GM04504 (cell line): ENCODE measurements at regions not wholly inside any gene's neighbourhood (a gene's known extent, or its start where the extent isn't known, plus 50 kb on each side); places are given as distances from the start of the nearest gene placed in this dataset.

Experiments
- DNase-seq: peaks from one replicate; pipeline ENCODE4 v3.0.0-alpha.2; 2012; ENCODE audit warnings: low read depth

DNA sequence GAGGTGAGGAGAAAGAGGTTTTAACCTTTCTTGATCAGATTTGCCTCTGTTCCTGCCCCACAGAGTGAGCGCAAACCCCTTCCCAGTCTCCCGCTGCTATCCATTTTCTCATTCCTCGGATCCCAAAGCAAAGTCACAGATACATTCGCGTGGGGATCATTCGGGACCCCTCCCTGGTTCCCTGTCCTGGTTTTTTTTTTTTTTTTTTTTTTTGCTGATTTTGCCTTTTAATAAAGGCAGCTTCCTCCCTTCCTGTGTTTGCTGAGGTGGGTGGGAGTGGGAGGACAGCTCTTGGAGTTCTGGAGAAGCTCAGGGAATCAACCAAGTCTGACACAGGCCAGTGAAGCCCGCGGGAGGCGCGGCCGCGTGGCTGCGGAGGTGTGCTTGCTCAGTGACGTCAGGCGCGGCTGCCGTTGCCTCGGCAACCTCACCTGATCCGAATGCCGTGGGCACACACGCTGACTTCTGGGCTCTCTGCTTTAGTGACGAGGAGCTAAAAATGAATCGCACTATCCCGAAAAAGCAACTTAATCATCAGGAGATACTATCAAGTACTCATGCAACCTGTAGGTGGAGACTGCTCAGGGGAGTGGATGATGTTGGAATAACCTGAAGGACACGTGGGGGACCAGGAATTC, 106.4 kb downstream of the TBX19 start:
- no peak for DNase-seq

DNA sequence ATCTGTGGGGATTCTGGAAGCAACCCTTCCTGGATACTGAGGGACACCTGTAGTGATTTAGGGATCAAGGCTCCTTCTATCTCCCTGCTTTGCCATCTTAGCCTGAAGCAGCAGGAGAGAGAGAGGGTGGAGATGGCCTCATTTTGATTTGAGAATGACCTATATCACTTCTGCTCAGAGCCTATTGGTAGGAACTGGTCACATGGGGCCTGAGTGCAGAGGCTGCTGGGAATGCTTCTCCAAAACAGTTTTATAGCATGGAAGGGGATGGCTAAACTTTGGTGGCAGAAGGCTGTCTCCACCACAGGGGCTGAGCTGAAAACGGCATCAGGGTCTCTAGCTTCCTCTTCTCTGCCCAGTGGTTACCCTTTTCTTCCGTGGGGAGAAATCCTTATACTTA, 105.8 kb downstream of the TBX19 start:
- no peak for DNase-seq

DNA sequence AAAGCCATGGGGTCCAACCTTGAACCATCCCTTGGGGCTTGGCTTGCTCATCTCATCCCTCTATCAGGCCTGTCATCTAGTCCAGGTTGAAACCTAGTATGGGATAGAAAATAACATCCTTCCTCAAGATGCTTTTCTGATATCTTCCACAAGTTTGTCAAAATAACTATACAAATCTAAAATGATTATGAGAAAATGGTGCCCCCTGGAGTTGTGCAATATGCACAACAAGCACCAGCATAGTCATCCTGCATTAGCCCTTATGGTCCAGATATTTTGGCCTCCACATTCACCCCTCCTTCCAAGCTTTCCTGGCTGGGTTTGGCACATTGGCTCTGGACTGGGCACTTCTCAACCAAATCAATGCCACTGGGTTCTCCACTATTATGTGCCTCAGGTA, 101.2 kb downstream of the TBX19 start:
- DNase-seq: no peak

DNA sequence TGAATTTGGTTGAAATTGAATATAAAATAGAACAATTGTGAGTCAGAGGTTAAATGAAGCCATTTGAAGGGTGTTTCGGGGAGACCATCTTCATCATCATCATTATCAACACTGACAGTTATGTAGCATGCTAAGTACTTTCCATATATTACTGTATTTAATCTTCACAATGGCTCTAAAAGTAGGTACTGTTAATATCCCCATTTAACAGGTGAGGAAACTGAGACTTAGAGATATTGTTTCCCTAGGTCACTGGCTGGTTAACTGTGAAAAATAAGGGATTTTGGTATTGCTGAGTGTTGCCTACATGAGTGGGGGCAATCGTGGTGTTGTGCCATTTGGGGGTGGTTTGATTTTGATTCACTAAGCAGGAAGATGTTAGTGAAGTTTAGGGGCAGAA, 100.3 kb downstream of the TBX19 start:
- no peak for DNase-seq

DNA sequence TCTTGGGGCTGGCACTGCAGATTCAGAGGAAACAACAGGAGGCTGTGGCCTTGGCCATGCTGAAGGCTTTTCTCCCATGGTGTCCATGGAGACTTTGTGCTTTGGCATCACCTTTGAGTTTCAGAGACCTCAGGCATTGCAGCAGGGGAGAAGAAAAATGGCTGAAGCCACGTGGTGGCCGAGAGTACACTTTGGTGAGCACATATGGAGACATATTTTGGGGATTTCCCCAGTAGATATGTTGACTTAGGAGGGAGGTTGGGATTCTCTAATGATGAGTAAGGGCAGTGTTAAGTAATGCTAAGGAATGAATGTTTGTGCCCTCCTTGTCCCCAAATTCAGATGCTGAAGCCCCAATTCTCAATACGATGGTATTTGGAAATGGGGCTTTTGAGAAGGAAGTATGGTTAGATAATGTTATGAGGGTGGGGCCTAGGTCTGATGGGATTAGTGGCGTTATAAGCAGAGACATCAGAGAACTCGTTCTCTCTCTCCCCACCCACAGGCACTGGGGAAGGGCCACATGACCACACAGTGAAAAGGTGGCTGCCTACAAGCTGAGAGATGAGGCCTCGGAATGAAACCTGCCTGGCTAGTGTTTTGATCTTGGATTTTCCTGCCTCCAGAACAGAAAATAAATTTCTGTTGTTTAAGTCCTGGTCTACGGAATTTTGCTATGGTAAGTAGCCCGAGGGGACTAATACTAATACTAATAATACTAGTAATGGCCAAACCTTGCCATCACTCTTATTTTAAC, 98.6 kb downstream of the TBX19 start:
- no peak for DNase-seq

DNA sequence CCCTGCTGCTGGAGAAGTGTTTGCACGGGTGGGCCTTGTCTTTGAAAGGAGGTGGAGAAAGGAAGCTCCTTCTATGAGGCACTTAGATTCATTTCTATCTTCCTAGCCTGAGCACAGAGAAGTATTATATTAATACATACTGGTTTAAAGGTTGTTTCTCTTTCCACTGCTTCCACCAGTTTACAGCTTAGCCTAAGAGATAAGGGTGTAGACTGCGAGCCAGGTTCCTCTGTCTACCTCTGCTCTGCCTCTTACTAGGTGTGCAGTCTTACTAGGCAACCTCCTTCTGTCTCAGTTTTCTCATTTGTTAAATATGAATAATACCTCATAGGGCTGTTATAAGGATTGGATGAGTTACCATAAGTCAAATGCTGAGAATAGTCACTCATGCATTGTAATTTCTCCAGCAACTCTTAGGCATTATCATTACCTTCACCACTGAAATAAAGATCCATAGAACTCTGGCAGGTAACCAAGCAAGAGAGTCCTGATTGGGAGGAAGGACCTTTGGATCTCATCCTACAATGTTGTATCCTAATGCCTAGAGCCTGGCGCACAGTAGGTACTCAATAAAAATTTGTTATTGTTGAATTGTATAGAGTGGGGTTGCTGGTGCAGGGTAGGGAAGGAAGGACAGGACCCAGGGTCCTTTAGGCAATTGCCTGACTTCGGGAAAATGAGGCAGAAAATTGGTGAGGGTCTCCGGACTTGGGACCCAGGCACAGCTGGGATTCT, 95.1 kb downstream of the TBX19 start:
- no peak for DNase-seq

DNA sequence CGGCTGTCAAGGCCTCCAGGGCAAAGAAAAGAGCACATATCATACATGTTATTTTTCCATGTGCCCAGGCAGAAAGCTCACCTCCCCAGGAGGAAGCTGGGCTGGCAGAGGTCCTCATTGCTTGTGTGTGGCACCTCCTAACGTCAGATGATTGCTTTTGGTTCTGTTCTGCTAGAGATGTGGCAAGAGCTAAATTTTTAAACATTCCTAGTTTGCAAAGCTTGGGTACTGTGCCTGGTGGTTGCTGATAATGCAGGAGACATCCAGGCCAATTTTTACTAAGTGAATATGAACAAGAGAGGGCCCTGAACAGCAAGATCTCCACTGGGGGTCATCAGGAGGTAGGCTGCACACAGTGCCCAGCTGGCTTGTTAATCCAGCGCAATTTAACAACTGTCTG, 93.9 kb downstream of the TBX19 start:
- DNase-seq: no peak

DNA sequence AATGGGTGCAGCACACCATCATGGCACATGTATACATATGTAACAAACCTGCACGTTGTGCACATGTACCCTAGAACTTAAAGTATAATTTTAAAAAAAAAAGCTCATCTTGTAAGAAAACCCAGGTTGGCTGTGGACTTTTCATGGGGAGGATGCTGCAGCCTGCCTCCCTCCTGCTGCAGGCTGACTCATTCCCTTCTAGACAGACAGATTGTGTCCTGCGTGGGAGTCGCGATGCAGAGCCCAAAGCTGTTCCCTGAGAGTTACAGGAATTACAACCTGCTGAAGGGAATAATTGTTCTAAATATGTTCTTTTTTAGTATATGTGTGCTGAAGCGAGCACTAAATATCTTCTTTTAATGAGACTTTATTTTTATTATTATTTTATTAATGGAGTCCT, 93.2 kb downstream of the TBX19 start:
- no peak for DNase-seq

DNA sequence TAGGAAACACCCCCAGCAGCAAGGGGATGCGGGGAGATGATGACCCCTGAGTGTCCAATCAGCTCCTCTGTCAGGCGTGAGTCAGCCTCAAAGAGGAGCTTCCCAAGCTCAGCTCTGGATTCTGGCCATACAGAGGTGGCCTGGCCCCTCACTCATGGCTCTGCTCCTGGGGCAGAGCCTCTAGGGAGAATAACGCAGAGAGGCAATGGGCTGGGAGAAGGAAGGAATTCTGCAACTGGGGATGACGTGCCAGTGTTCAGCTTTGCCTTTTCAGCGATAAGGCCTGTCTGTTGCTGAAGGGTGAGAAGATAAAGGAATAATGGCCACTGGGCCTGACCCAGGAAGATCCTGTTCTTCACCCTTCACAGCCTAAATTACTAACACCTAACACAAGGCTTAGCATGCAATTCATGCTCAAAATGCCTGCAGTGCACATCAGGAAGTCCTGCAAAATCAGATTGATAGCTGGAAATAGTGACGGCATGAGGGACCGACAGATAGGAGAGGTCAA, 92.2 kb downstream of the TBX19 start:
- no peak for DNase-seq

DNA sequence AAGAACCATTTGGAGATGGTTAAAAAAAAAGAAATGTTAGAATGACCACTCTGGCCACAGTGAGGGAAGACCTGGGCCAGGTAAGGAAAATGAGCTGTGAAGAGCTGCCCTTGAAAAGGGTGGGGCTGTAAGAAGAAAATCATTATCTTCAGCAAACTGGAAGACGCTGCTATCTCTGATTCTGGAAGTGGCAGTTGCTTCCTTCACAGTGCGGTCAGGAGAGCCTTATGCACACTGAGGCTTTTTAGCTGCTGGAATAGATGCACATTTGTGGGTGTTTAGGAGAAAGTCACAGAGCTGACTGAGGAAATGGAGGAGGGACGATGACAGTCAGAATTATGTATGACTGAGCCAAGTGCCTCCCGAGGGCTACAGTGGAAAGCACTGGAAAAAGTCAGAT, 91.6 kb downstream of the TBX19 start:
- DNase-seq: no peak

DNA sequence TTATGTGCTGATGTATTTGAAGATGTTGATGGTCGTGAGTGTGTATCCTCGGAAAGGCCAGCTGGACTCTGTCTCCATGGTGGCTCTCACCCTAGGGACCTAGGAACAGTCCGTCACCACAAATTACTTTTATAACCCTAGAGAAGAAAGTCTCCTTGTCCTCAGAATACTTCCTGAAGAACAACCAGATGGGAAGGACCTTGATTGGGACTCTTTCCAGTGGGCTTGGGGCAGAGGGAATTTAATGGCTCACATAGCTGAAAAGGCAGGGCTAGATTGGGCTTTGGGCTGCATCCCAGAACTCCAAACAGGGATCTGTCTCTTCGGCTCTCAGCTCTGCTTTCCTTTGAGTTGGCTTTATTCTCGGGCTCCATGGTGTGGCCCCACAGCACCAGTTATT, 90.8 kb downstream of the TBX19 start:
- DNase-seq: no peak

DNA sequence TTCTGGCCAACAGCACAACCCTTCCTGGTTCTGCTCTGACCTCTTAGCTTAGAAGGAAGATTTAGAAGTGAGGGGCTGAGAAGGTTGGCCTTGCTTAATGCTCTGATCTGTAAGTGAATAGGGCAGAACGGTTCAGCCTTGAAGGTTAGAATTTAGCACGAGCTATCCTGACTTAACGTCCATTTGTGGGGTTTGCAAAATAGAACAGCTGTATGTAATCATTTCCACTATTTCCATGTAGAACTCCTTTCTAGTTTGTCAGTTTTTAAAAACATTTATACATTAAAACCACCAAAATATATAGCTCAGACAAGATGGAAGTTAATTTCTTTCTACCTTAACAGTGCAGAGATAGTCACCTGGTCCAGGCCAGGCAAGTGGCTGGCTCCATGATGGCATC, 89.9 kb downstream of the TBX19 start:
- DNase-seq: no peak

DNA sequence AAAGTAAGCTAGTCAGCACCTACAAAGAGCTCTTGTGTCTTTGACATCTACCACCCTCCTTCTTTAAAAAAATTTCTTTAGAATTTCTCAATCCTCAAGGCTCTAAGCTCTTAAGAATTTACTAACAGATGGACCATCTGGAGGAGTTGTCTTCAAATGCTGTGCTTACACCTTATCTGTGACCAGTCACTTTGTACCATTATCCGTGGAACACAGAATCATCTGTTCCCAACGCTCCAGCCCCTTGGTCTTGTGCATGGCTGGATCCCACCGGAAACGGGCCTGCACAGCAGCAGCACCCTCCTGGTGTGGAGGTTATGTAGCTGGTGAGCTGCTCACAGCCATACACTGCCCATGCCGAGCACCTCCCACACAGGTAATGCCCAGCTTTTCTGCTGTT, 89.0 kb downstream of the TBX19 start:
- no peak for DNase-seq

DNA sequence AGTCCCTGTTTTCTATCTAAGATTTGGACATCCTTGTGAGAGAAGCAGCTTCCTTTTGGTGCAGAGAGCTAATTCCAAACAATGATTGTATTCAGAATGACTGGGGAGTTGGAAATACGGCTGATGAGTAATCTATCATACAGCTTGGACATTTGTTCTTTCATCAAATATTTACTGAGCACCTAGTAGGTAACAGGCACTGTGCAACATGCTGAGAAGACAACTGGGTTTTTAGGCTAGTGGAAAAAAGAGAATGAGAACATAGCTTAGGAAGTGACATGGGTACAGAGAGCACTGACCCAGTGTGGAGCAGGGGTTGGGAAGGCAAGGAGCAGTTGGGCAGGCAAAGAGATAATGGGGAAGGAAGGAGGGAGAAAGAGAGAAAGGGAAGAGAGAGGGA, 87.5 kb downstream of the TBX19 start:
- DNase-seq: no peak

DNA sequence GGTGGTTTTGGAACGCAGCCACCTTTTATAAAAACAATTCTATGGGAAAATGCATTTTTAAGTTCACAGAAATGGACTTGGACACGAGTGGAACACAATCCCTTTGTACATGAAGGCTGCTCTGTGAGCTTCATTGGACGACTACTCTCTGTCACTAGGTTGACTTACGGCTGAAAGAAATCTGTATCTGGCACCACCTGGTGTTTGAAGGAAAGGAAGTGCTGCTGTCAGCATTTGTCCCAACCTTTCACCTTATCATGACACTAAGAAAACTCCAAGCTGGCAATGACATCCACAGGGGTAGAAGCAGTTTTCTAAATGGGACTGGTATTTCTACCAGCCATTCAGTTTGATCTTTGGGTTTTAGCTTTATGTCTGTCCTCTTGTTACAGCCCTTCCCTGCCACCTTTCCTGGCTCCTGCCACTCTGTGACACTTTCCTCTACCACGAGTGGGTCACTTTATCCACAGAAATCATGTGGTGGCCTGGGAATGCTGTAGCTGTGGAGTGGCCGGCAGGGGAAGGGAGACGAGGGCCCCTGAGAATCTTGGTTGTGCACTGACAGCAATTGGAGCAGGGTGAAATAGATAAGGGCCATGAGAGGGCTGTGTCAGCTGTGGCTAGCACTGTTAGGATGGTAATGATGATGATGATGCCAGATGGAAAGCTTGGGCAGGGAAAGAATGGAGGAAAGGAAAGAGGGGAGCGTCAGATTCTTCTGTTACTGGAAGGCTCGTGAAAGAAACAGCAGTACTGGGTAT, 85.2 kb downstream of the TBX19 start:
- DNase-seq: no peak
